PC-9 (cell line): ENCODE measurements at regions not wholly inside any gene's neighbourhood (a gene's known extent, or its start where the extent isn't known, plus 50 kb on each side); places are given as distances from the start of the nearest gene placed in this dataset.

ENCODE experiments used
- BruUV-seq: library from RNA; stranded (reverse); fragments of 400-500 nt; replicated peaks from 2 replicates; lab custom pipeline; 2021; lab: Mats Ljungman, UMichigan
- CTCF ChIA-PET: fragments of 300-600 bp; sonication (Branson Sonifier 250); formaldehyde crosslinking; loops from one replicate; lab custom pipeline; 2022; ENCODE audit warnings: antibody characterized with exemption; lab: Charles Lee
- POLR2A ChIA-PET: fragments of 300-600 bp; sonication (Branson Sonifier 250); formaldehyde crosslinking; loops from one replicate; lab custom pipeline; 2022; ENCODE audit warnings: antibody characterized with exemption; ENCODE audit not compliant: unreplicated experiment; lab: Charles Lee
- DNase-seq, 2 experiments: peaks; one replicate each; pipeline versions ENCODE4 v3.0.0 to v3.0.0-alpha.2; 2015 to 2022; ENCODE audit warnings: mixed read lengths in 1 of 2
- H2AFZ ChIP-seq: fragments of 200-600 bp; sonication (generic); 2 replicates; pipeline ENCODE4 v1.8.1; 2017; ENCODE audit warnings: antibody characterized with exemption
- H3F3A ChIP-seq: fragments of 200-600 bp; sonication (generic); 2 replicates; pipeline ENCODE4 v1.8.1; 2017; ENCODE audit warnings: antibody characterized with exemption, mild to moderate bottlenecking, low read depth; ENCODE audit not compliant: insufficient read depth
- H3K27ac ChIP-seq: fragments of 200-600 bp; sonication (generic); 2 replicates; pipeline ENCODE4 v1.6.1; 2016; ENCODE audit warnings: mixed run types
- H3K27me3 ChIP-seq: fragments of 200-600 bp; sonication (generic); 2 replicates; pipeline ENCODE4 v1.6.1; 2016; ENCODE audit warnings: low read depth, mixed run types; ENCODE audit not compliant: insufficient read depth
- H3K36me3 ChIP-seq: fragments of 200-600 bp; sonication (generic); 2 replicates; pipeline ENCODE4 v1.6.1; 2016; ENCODE audit warnings: low read depth, mixed run types
- H3K4me1 ChIP-seq: fragments of 200-600 bp; sonication (generic); replicated peaks from 2 replicates; pipeline ENCODE4 v1.6.1; 2016; ENCODE audit warnings: mixed run types; ENCODE audit not compliant: insufficient read depth
- H3K4me2 ChIP-seq: fragments of 200-600 bp; sonication (generic); 2 replicates; pipeline ENCODE4 v1.6.1; 2017; ENCODE audit warnings: mixed run types
- H3K4me3 ChIP-seq: fragments of 200-600 bp; sonication (generic); 2 replicates; pipeline ENCODE4 v1.6.1; 2016; ENCODE audit warnings: mixed run types
- H3K79me2 ChIP-seq: fragments of 200-600 bp; sonication (generic); 2 replicates; pipeline ENCODE4 v1.6.1; 2017; ENCODE audit warnings: low read depth, mixed run types
- H3K9me2 ChIP-seq: fragments of 200-600 bp; sonication (generic); 2 replicates; pipeline ENCODE4 v1.8.1; 2017; ENCODE audit warnings: mild to moderate bottlenecking; ENCODE audit not compliant: insufficient read depth
- H3K9me3 ChIP-seq: fragments of 200-600 bp; sonication (generic); 2 replicates; pipeline ENCODE4 v1.8.1; 2016; ENCODE audit warnings: low read depth; ENCODE audit not compliant: insufficient read depth
- H4K20me1 ChIP-seq: fragments of 200-600 bp; sonication (generic); 2 replicates; pipeline ENCODE4 v1.8.1; 2017; ENCODE audit not compliant: insufficient read depth
- CTCF ChIP-seq: fragments of 200-600 bp; sonication (generic); conservative IDR thresholded peaks from 2 replicates; pipeline ENCODE4 v1.6.1; 2017; ENCODE audit warnings: mixed run types, antibody characterized with exemption, mild to moderate bottlenecking, moderate library complexity
- EZH2 ChIP-seq: fragments of 200-600 bp; sonication (generic); IDR thresholded peaks from 2 replicates; pipeline ENCODE4 v1.8.0; 2017; ENCODE audit warnings: antibody characterized with exemption, low read depth
- intact Hi-C: fragments of 100-400 bp; cut with micrococcal nuclease; formaldehyde crosslinking; loops from one replicate; pipeline ENCODE4 v1.10.0; 2022; ENCODE audit not compliant: unreplicated experiment

GRCh38 chr19:31648347-31648746, 299.1 kb upstream of the TSHZ3 start:
- no peaks in the 10 kb centered on the region for H4K20me1 ChIP-seq
- H3K79me2 ChIP-seq = no peaks in the 10 kb centered on the region
- H3F3A ChIP-seq = no peaks in the 10 kb centered on the region
- H3K9me3 ChIP-seq = no peaks in the 10 kb centered on the region
- H3K27ac ChIP-seq = no peak overlapping the region
- no peaks in the 10 kb centered on the region for H3K36me3 ChIP-seq
- DNase-seq = no peak
- CTCF ChIA-PET = no interaction called here
- no peak overlapping the region for H2AFZ ChIP-seq
- no peak for TF ChIP-seq EZH2
- no peak for TF ChIP-seq CTCF
- no peak overlapping the region for H3K4me3 ChIP-seq
- intact Hi-C loops = no loop called here
- H3K4me2 ChIP-seq = no peak overlapping the region
- 0 out of 2 replicates have a peak, but pooled peaks cover 7% of the 10 kb centered on the region for H3K27me3 ChIP-seq
- no peaks in the 10 kb centered on the region for H3K9me2 ChIP-seq
- POLR2A ChIA-PET = no interaction called here
- BruUV-seq = no TSS peak
- H3K4me1 ChIP-seq = no peaks in the 10 kb centered on the region

GRCh38 chr19:31656507-31656906, 307.3 kb upstream of the TSHZ3 start:
- Histone ChIP-seq H3K9me3 (no peaks in the 10 kb centered on the region), H3K4me3 (no peak overlapping the region), H3K4me1 (no peaks in the 10 kb centered on the region), H4K20me1 (no peaks in the 10 kb centered on the region), H3F3A (no peaks in the 10 kb centered on the region), H3K9me2 (no peaks in the 10 kb centered on the region), H2AFZ (no peak overlapping the region), H3K36me3 (no peaks in the 10 kb centered on the region), H3K27ac (no peak overlapping the region), H3K79me2 (no peaks in the 10 kb centered on the region), H3K4me2 (no peak overlapping the region), H3K27me3 (peaks cover 21% of the 10 kb centered on the region)
- no TSS peak for BruUV-seq
- intact Hi-C loops = no loop called here
- no peak for DNase-seq
- ChIA-PET POLR2A (no interaction called here), CTCF (no interaction called here)
- TF ChIP-seq EZH2 (no peak), CTCF (no peak)

GRCh38 chr19:31658993-31659896, 310.0 kb upstream of the TSHZ3 start:
- Histone ChIP-seq H2AFZ (no peak overlapping the region), H3K27ac (no peak overlapping the region), H3K4me2 (no peak overlapping the region), H3F3A (no peaks in the 10 kb centered on the region), H3K79me2 (no peaks in the 10 kb centered on the region), H3K4me3 (no peak overlapping the region), H3K9me2 (no peaks in the 10 kb centered on the region), H3K4me1 (no peaks in the 10 kb centered on the region), H3K9me3 (no peaks in the 10 kb centered on the region), H4K20me1 (no peaks in the 10 kb centered on the region), H3K27me3 (peaks cover 34% of the 10 kb centered on the region), H3K36me3 (no peaks in the 10 kb centered on the region)
- CTCF ChIA-PET = no interaction called here
- TF ChIP-seq EZH2 (no peak), CTCF (no peak)
- intact Hi-C loops = no loop called here
- POLR2A ChIA-PET = no interaction called here
- no peak for DNase-seq
- no TSS peak for BruUV-seq
